HepG2 (cell line): ENCODE measurements at regions not wholly inside any gene's neighbourhood (a gene's known extent, or its start where the extent isn't known, plus 50 kb on each side); places are given as distances from the start of the nearest gene placed in this dataset.

Experiments used
- CEBPB ChIP-seq: IDR thresholded peaks from 2 replicates; pipeline ENCODE4 v1.6.1; 2011; ENCODE audit warnings: low read depth, low read length, improper control_type of control experiment, borderline replicate concordance
- EP300 ChIP-seq, 3 experiments: sonication (generic) in 1 of 3; formaldehyde crosslinking in 1 of 3; IDR thresholded peaks; 2 replicates each; pipeline versions ENCODE4 v1.5.1 to v1.6.1; 2011 to 2020; ENCODE audit warnings: low read depth in 2 of 3, low read length in 2 of 3, borderline replicate concordance in 1 of 3, improper control_type of control experiment in 1 of 3, mild to moderate bottlenecking in 1 of 3, missing genetic modification reagents in 1 of 3, moderate library complexity in 1 of 3
- FOXA3 ChIP-seq: IDR thresholded peaks from 2 replicates; pipeline ENCODE4 v1.6.1; 2016; ENCODE audit warnings: missing genetic modification reagents, missing compliant biosample characterization
- HDAC1 ChIP-seq: sonication (generic); formaldehyde crosslinking; IDR thresholded peaks from 2 replicates; pipeline ENCODE4 v1.5.1; 2020; ENCODE audit warnings: mild to moderate bottlenecking, missing genetic modification reagents
- HHEX ChIP-seq: IDR thresholded peaks from 2 replicates; pipeline ENCODE4 v1.6.1; 2016; ENCODE audit warnings: control low read depth
- HNF4G ChIP-seq, 2 experiments: sonication (generic) in 1 of 2; formaldehyde crosslinking in 1 of 2; IDR thresholded peaks; 2 replicates each; pipeline versions ENCODE4 v1.4.0 to v1.6.1; 2011 to 2020; ENCODE audit warnings: borderline replicate concordance in 2 of 2, low read depth in 2 of 2, mild to moderate bottlenecking in 2 of 2, low read length in 1 of 2, missing genetic modification reagents in 1 of 2, moderate library complexity in 1 of 2
- MED13 ChIP-seq: sonication (generic); formaldehyde crosslinking; IDR thresholded peaks from 2 replicates; pipeline ENCODE4 v1.5.0; 2020; ENCODE audit warnings: missing genetic modification reagents
- MIXL1 ChIP-seq: IDR thresholded peaks from 2 replicates; pipeline ENCODE4 v1.6.1; 2016
- NCOA2 ChIP-seq: sonication (generic); formaldehyde crosslinking; IDR thresholded peaks from 2 replicates; pipeline ENCODE4 v1.8.0; 2022; ENCODE audit warnings: inconsistent platforms
- NFIC ChIP-seq: IDR thresholded peaks from 2 replicates; pipeline ENCODE4 v1.6.1; 2012; ENCODE audit warnings: mild to moderate bottlenecking, low read length, inconsistent platforms
- U2AF2 ChIP-seq: fragments of 200-400 bp; formaldehyde crosslinking; IDR thresholded peaks from 2 replicates; pipeline ENCODE4 v1.6.1; 2017; ENCODE audit warnings: low read depth, mild to moderate bottlenecking, low read length
- ZFP36L1 ChIP-seq: sonication (generic); formaldehyde crosslinking; IDR thresholded peaks from 2 replicates; pipeline ENCODE4 v1.8.0; 2022; ENCODE audit warnings: mild to moderate bottlenecking, missing genetic modification reagents, moderate library complexity
- ZNF83 ChIP-seq: sonication (generic); formaldehyde crosslinking; IDR thresholded peaks from 2 replicates; pipeline ENCODE4 v1.4.0; 2020; ENCODE audit warnings: missing genetic modification reagents, mild to moderate bottlenecking, borderline replicate concordance
- ZSCAN22 ChIP-seq: sonication (generic); formaldehyde crosslinking; IDR thresholded peaks from 2 replicates; pipeline ENCODE4 v1.4.0; 2020; ENCODE audit warnings: mild to moderate bottlenecking, missing genetic modification reagents
- TF ChIP-seq, protein P1 (sequence below): sonication (generic); formaldehyde crosslinking; conservative IDR thresholded peaks from 2 replicates; pipeline ENCODE4 v1.4.0; 2020; ENCODE audit warnings: mild to moderate bottlenecking, missing genetic modification reagents, moderate library complexity
- TF ChIP-seq, protein P2 (sequence below): sonication (generic); formaldehyde crosslinking; IDR thresholded peaks from 2 replicates; pipeline ENCODE4 v1.5.1; 2020; ENCODE audit warnings: mild to moderate bottlenecking, missing genetic modification reagents, borderline replicate concordance
- TF ChIP-seq, protein P3 (sequence below): IDR thresholded peaks from 2 replicates; pipeline ENCODE4 v1.4.0; 2020; ENCODE audit warnings: mild to moderate bottlenecking, missing genetic modification reagents

DNA sequence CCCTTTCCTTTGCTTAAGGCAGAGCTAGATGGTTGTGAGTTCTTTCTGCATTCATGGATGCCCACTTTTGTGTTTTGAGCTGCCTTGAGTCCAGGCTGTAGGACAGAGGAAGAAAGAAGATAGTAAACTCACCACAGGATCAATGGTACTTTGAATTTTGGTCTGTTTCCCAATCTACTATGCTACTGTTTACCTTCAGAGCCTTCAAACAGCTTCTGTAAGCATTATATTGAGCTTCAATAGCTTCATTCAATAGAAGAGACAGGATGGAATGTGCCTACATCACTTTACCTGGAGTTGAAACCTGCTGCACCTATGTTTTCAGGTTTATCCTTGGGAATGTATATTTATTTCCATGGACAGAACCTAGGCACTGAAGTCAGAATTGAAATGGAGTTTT is 397.9 kb upstream of the DYNLRB2 start (continued):
- TF ChIP-seq HHEX (CRISPR knock-in tag) (peak; percentile 71), HDAC1 (CRISPR knock-in tag) (peak; percentile 65), NCOA2 (0 out of 2 replicates have a peak, but pooled peaks have one; percentile 18), U2AF2 (no peak), HNF4G (IDR thresholded peaks at IDR 0.05; ENCODE audit: borderline replicate concordance, low read depth, low read length) (peak; percentile 44), HNF4G (CRISPR knock-in tag; IDR thresholded peaks at IDR 0.05; ENCODE audit: borderline replicate concordance, low read depth) (no peak), ZSCAN22 (no peak), EP300 (IDR thresholded peaks at IDR 0.05; ENCODE audit: low read depth in 2 of 2, low read length in 2 of 2) (peak in 1 of 2 experiments; percentile 65; a peak in 2 of 4 replicates), EP300 (CRISPR knock-in tag; IDR thresholded peaks at IDR 0.05; ENCODE audit: borderline replicate concordance) (no peak), ZNF83 (no peak), NFIC (0 out of 2 replicates have a peak, but pooled peaks have one; percentile 34), FOXA3 (CRISPR knock-in tag) (peak; percentile 72), MED13 (CRISPR knock-in tag) (no peak), MIXL1 (CRISPR knock-in tag) (0 out of 2 replicates have a peak, but pooled peaks have one; percentile 25), ZFP36L1 (CRISPR knock-in tag) (no peak), CEBPB (peak; percentile 58; the same call in 1 of the 2 replicates)
- TF ChIP-seq, protein P1, sequence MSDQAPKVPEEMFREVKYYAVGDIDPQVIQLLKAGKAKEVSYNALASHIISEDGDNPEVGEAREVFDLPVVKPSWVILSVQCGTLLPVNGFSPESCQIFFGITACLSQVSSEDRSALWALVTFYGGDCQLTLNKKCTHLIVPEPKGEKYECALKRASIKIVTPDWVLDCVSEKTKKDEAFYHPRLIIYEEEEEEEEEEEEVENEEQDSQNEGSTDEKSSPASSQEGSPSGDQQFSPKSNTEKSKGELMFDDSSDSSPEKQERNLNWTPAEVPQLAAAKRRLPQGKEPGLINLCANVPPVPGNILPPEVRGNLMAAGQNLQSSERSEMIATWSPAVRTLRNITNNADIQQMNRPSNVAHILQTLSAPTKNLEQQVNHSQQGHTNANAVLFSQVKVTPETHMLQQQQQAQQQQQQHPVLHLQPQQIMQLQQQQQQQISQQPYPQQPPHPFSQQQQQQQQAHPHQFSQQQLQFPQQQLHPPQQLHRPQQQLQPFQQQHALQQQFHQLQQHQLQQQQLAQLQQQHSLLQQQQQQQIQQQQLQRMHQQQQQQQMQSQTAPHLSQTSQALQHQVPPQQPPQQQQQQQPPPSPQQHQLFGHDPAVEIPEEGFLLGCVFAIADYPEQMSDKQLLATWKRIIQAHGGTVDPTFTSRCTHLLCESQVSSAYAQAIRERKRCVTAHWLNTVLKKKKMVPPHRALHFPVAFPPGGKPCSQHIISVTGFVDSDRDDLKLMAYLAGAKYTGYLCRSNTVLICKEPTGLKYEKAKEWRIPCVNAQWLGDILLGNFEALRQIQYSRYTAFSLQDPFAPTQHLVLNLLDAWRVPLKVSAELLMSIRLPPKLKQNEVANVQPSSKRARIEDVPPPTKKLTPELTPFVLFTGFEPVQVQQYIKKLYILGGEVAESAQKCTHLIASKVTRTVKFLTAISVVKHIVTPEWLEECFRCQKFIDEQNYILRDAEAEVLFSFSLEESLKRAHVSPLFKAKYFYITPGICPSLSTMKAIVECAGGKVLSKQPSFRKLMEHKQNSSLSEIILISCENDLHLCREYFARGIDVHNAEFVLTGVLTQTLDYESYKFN: peak; percentile 57
- TF ChIP-seq, protein P2, sequence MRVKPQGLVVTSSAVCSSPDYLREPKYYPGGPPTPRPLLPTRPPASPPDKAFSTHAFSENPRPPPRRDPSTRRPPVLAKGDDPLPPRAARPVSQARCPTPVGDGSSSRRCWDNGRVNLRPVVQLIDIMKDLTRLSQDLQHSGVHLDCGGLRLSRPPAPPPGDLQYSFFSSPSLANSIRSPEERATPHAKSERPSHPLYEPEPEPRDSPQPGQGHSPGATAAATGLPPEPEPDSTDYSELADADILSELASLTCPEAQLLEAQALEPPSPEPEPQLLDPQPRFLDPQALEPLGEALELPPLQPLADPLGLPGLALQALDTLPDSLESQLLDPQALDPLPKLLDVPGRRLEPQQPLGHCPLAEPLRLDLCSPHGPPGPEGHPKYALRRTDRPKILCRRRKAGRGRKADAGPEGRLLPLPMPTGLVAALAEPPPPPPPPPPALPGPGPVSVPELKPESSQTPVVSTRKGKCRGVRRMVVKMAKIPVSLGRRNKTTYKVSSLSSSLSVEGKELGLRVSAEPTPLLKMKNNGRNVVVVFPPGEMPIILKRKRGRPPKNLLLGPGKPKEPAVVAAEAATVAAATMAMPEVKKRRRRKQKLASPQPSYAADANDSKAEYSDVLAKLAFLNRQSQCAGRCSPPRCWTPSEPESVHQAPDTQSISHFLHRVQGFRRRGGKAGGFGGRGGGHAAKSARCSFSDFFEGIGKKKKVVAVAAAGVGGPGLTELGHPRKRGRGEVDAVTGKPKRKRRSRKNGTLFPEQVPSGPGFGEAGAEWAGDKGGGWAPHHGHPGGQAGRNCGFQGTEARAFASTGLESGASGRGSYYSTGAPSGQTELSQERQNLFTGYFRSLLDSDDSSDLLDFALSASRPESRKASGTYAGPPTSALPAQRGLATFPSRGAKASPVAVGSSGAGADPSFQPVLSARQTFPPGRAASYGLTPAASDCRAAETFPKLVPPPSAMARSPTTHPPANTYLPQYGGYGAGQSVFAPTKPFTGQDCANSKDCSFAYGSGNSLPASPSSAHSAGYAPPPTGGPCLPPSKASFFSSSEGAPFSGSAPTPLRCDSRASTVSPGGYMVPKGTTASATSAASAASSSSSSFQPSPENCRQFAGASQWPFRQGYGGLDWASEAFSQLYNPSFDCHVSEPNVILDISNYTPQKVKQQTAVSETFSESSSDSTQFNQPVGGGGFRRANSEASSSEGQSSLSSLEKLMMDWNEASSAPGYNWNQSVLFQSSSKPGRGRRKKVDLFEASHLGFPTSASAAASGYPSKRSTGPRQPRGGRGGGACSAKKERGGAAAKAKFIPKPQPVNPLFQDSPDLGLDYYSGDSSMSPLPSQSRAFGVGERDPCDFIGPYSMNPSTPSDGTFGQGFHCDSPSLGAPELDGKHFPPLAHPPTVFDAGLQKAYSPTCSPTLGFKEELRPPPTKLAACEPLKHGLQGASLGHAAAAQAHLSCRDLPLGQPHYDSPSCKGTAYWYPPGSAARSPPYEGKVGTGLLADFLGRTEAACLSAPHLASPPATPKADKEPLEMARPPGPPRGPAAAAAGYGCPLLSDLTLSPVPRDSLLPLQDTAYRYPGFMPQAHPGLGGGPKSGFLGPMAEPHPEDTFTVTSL (CRISPR knock-in tag): peak; percentile 70; the same call in 1 of the 2 replicates
- TF ChIP-seq, protein P3, sequence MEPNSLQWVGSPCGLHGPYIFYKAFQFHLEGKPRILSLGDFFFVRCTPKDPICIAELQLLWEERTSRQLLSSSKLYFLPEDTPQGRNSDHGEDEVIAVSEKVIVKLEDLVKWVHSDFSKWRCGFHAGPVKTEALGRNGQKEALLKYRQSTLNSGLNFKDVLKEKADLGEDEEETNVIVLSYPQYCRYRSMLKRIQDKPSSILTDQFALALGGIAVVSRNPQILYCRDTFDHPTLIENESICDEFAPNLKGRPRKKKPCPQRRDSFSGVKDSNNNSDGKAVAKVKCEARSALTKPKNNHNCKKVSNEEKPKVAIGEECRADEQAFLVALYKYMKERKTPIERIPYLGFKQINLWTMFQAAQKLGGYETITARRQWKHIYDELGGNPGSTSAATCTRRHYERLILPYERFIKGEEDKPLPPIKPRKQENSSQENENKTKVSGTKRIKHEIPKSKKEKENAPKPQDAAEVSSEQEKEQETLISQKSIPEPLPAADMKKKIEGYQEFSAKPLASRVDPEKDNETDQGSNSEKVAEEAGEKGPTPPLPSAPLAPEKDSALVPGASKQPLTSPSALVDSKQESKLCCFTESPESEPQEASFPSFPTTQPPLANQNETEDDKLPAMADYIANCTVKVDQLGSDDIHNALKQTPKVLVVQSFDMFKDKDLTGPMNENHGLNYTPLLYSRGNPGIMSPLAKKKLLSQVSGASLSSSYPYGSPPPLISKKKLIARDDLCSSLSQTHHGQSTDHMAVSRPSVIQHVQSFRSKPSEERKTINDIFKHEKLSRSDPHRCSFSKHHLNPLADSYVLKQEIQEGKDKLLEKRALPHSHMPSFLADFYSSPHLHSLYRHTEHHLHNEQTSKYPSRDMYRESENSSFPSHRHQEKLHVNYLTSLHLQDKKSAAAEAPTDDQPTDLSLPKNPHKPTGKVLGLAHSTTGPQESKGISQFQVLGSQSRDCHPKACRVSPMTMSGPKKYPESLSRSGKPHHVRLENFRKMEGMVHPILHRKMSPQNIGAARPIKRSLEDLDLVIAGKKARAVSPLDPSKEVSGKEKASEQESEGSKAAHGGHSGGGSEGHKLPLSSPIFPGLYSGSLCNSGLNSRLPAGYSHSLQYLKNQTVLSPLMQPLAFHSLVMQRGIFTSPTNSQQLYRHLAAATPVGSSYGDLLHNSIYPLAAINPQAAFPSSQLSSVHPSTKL (CRISPR knock-in tag): peak; percentile 55
